GM12873 (cell line): ENCODE measurements at regions not wholly inside any gene's neighbourhood (a gene's known extent, or its start where the extent isn't known, plus 50 kb on each side); places are given as distances from the start of the nearest gene placed in this dataset.

Experiments
- CTCF ChIP-seq: IDR thresholded peaks from 2 replicates; pipeline ENCODE4 v1.5.1; 2012; ENCODE audit warnings: low read depth, mild to moderate bottlenecking, moderate library complexity, low read length, control low read depth; ENCODE audit not compliant: insufficient read depth; ENCODE audit errors: missing control alignments

- no peak for TF ChIP-seq CTCF
Measured at GRCh38 chr21:14836950-14837349, 227.8 kb downstream of the NRIP1 start.

- TF ChIP-seq CTCF, result no peak
Measured at GRCh38 chr21:14833666-14834351, 231.0 kb downstream of the NRIP1 start.

GRCh38 chr21:14833241-14833640 is 231.6 kb downstream of the NRIP1 start:
- no peak for TF ChIP-seq CTCF

- TF ChIP-seq CTCF, result no peak
Measured at GRCh38 chr21:14830307-14830706, 234.5 kb downstream of the NRIP1 start.

GRCh38 chr21:14829685-14830084 is 235.1 kb downstream of the NRIP1 start:
- no peak for TF ChIP-seq CTCF

GRCh38 chr21:14827468-14827867 is 237.3 kb downstream of the NRIP1 start:
- TF ChIP-seq CTCF, result no peak

- no peak for TF ChIP-seq CTCF
Measured at GRCh38 chr21:14826630-14827029, 238.2 kb downstream of the NRIP1 start.

GRCh38 chr21:14825514-14825974 is 239.3 kb downstream of the NRIP1 start:
- TF ChIP-seq CTCF, result no peak
